GM12878 (cell line): ENCODE measurements at regions not wholly inside any gene's neighbourhood (a gene's known extent, or its start where the extent isn't known, plus 50 kb on each side); places are given as distances from the start of the nearest gene placed in this dataset.

Experiments
- ATAC-seq: fragments of 200-7000 bp; cut with Tn5 transposase; 3 replicates; pipeline ENCODE4 v1.9.1; 2020; ENCODE audit warnings: mild to moderate bottlenecking, moderate library complexity
- BruUV-seq: library from RNA; stranded (reverse); fragments of 400-500 nt; replicated peaks from 2 replicates; lab custom pipeline; 2021; lab: Mats Ljungman, UMichigan
- CTCF ChIA-PET: fragments of 300-600 bp; sonication (Branson Sonifier 250); formaldehyde crosslinking; extraction: SDS; loops from one replicate; lab custom pipeline; 2021; ENCODE audit warnings: inconsistent platforms; lab: Yijun Ruan, JAX
- POLR2A ChIA-PET: fragments of 350-600 bp; formaldehyde crosslinking; extraction: SDS; loops from one replicate; lab custom pipeline; 2021; ENCODE audit warnings: inconsistent platforms; lab: Charles Lee
- RAD21 ChIA-PET: fragments of 300-600 bp; sonication (Branson Sonifier 250); formaldehyde crosslinking; loops from one replicate; lab custom pipeline; 2023; ENCODE audit warnings: antibody characterized with exemption; ENCODE audit not compliant: unreplicated experiment; lab: Charles Lee
- SMC1A ChIA-PET: fragments of 300-600 bp; sonication (Branson Sonifier 250); formaldehyde crosslinking; loops from one replicate; lab custom pipeline; 2023; ENCODE audit not compliant: unreplicated experiment, uncharacterized antibody; lab: Charles Lee
- DNase-seq: peaks from one replicate; pipeline ENCODE4 v3.0.0-alpha.2; 2011; ENCODE audit warnings: low read depth, low spot score
- FAIRE-seq: peaks from 3 replicates; lab custom pipeline; 2011; peaks lifted over from hg19 to GRCh38; lab: Jason Lieb, UNC
- H2AFZ ChIP-seq: 2 replicates; pipeline ENCODE4 v1.6.0; 2011; ENCODE audit warnings: low read depth, low read length, control low read depth; ENCODE audit not compliant: control insufficient read depth
- H3K27ac ChIP-seq: 2 replicates; pipeline ENCODE4 v1.5.1; 2011; ENCODE audit warnings: control low read depth; ENCODE audit not compliant: control insufficient read depth, insufficient read depth
- H3K27me3 ChIP-seq, 2 experiments: replicated peaks in 1 of 2; 2 replicates each; pipeline versions ENCODE4 v1.6.0 to v1.6.1; 2011; ENCODE audit warnings: low read length in 1 of 2; ENCODE audit not compliant: control insufficient read depth in 2 of 2, insufficient read depth in 2 of 2
- H3K36me3 ChIP-seq, 2 experiments: 2 replicates each; pipeline ENCODE4 v1.5.1; 2011; ENCODE audit warnings: low read length in 1 of 2; ENCODE audit not compliant: control insufficient read depth in 2 of 2, insufficient read depth in 2 of 2
- H3K4me1 ChIP-seq: 2 replicates; pipeline ENCODE4 v1.6.1; 2011; ENCODE audit warnings: mild to moderate bottlenecking, low read length, moderate library complexity, mixed read lengths; ENCODE audit not compliant: control insufficient read depth, insufficient read depth
- H3K4me2 ChIP-seq: 2 replicates; pipeline ENCODE4 v1.6.0; 2011; ENCODE audit warnings: control low read depth; ENCODE audit not compliant: control insufficient read depth, insufficient read depth
- H3K4me3 ChIP-seq: fragments of 200-600 bp; sonication (generic); 2 replicates; pipeline ENCODE4 v1.5.1; 2016
- H3K79me2 ChIP-seq: 2 replicates; pipeline ENCODE4 v1.6.0; 2011; ENCODE audit warnings: low read length; ENCODE audit not compliant: control insufficient read depth, insufficient read depth
- H3K9ac ChIP-seq: 2 replicates; pipeline ENCODE4 v1.8.0; 2011; ENCODE audit warnings: low read length, control low read depth, mixed read lengths; ENCODE audit not compliant: control insufficient read depth, insufficient read depth
- H3K9me3 ChIP-seq: replicated peaks from 3 replicates; pipeline ENCODE4 v1.5.1; 2011; ENCODE audit warnings: mild to moderate bottlenecking, low read length; ENCODE audit not compliant: control insufficient read depth, insufficient read depth
- H4K20me1 ChIP-seq: 2 replicates; pipeline ENCODE4 v1.6.0; 2011; ENCODE audit not compliant: control insufficient read depth, insufficient read depth
- CEBPZ ChIP-seq: fragments of 150-350 bp; IDR thresholded peaks from 2 replicates; pipeline ENCODE4 v1.6.1; 2016; ENCODE audit warnings: low read depth, low read length
- E4F1 ChIP-seq: fragments of 450-650 bp; IDR thresholded peaks from 2 replicates; pipeline ENCODE4 v1.6.1; 2018; ENCODE audit warnings: borderline replicate concordance, mild to moderate bottlenecking; ENCODE audit not compliant: partially characterized antibody
- KLF5 ChIP-seq: fragments of 450-650 bp; IDR thresholded peaks from 2 replicates; pipeline ENCODE4 v1.6.1; 2014; ENCODE audit warnings: mild to moderate bottlenecking; ENCODE audit not compliant: partially characterized antibody
- MEF2B ChIP-seq: fragments of 450-650 bp; IDR thresholded peaks from 2 replicates; pipeline ENCODE4 v1.6.1; 2018; ENCODE audit warnings: mild to moderate bottlenecking, moderate library complexity; ENCODE audit not compliant: partially characterized antibody, poor library complexity, severe bottlenecking
- MLLT1 ChIP-seq: fragments of 450-650 bp; IDR thresholded peaks from 2 replicates; pipeline ENCODE4 v1.6.1; 2016; ENCODE audit warnings: mild to moderate bottlenecking
- MTA2 ChIP-seq: fragments of 450-650 bp; IDR thresholded peaks from 2 replicates; pipeline ENCODE4 v1.6.1; 2016; ENCODE audit warnings: low read depth, mild to moderate bottlenecking, moderate library complexity
- MYC ChIP-seq: IDR thresholded peaks from 2 replicates; pipeline ENCODE4 v1.6.1; 2011; ENCODE audit warnings: mild to moderate bottlenecking, low read length, moderate library complexity, inconsistent platforms; ENCODE audit not compliant: insufficient read depth, insufficient replicate concordance, insufficient read length, severe bottlenecking
- PKNOX1 ChIP-seq: fragments of 450-650 bp; IDR thresholded peaks from 2 replicates; pipeline ENCODE4 v1.6.1; 2016; ENCODE audit warnings: mild to moderate bottlenecking
- POLR2AphosphoS2 ChIP-seq: IDR thresholded peaks from 2 replicates; pipeline ENCODE4 v1.6.1; 2011; ENCODE audit warnings: low read depth, mild to moderate bottlenecking, low read length, improper control_type of control experiment, moderate library complexity
- RFX5 ChIP-seq: IDR thresholded peaks from 2 replicates; pipeline ENCODE4 v1.6.1; 2011; ENCODE audit warnings: low read depth, low read length, improper control_type of control experiment
- STAT1 ChIP-seq: fragments of 450-650 bp; conservative IDR thresholded peaks from 2 replicates; pipeline ENCODE4 v1.6.1; 2014; ENCODE audit warnings: antibody characterized with exemption, mild to moderate bottlenecking
- TCF7 ChIP-seq: IDR thresholded peaks from 2 replicates; pipeline ENCODE4 v1.6.1; 2014; ENCODE audit warnings: antibody characterized with exemption, borderline replicate concordance
- YY1 ChIP-seq: IDR thresholded peaks from 2 replicates; pipeline ENCODE4 v1.6.1; 2011; ENCODE audit warnings: low read depth, mild to moderate bottlenecking, low read length
- ZSCAN29 ChIP-seq: fragments of 450-650 bp; IDR thresholded peaks from 2 replicates; pipeline ENCODE4 v1.6.1; 2017; ENCODE audit warnings: mild to moderate bottlenecking, moderate library complexity
- ZZZ3 ChIP-seq: IDR thresholded peaks from 2 replicates; pipeline ENCODE4 v1.6.1; 2011; ENCODE audit warnings: low read depth; ENCODE audit not compliant: control insufficient read depth, insufficient read length
- in situ Hi-C: fragments of 300-500 bp; cut with MboI; formaldehyde crosslinking; loops from 9 replicates; pipeline ENCODE4 v1.14.3; 2018; ENCODE audit warnings: mixed read lengths
- intact Hi-C: fragments of 100-400 bp; cut with micrococcal nuclease; formaldehyde crosslinking; loops from one replicate; pipeline ENCODE4 v1.14.2; 2022; ENCODE audit not compliant: unreplicated experiment

- in situ Hi-C loops, result no loop called here
- Histone ChIP-seq H3K36me3 (no peaks in the 10 kb centered on the region), H3K4me3 (no peak overlapping the region), H3K79me2 (no peaks in the 10 kb centered on the region), H3K9ac (no peak overlapping the region), H3K9me3 (peaks cover 5% of the 10 kb centered on the region; the same call in 2 of the 3 replicates), H3K4me1 (no peaks in the 10 kb centered on the region; the same call in 1 of the 2 replicates), H3K27me3 (no peaks in the 10 kb centered on the region), H3K27ac (no peak overlapping the region), H4K20me1 (no peaks in the 10 kb centered on the region), H3K4me2 (no peak overlapping the region), H2AFZ (no peak overlapping the region)
- no TSS peak for BruUV-seq
- ChIA-PET RAD21 (no interaction called here), POLR2A (no interaction called here), CTCF (no interaction called here), SMC1A (no interaction called here)
- intact Hi-C loops, result no loop called here
- no peak for FAIRE-seq
- ATAC-seq, result no peak
- no peak for DNase-seq
- TF ChIP-seq POLR2AphosphoS2 (no peak), ZSCAN29 (no peak), TCF7 (no peak), MLLT1 (no peak), MYC (no peak), KLF5 (no peak), MEF2B (no peak), PKNOX1 (no peak), STAT1 (no peak), YY1 (no peak), CEBPZ (no peak), E4F1 (no peak), ZZZ3 (no peak), RFX5 (no peak), MTA2 (no peak)
Measured at GRCh38 chr3:177278016-177278415, 80.7 kb upstream of the TBL1XR1 start.
